HG02642 (cell line): ENCODE measurements at regions not wholly inside any gene's neighbourhood (a gene's known extent, or its start where the extent isn't known, plus 50 kb on each side); places are given as distances from the start of the nearest gene placed in this dataset.

Experiments
- ATAC-seq: cut with Tn5 transposase; IDR thresholded peaks from one replicate; pipeline ENCODE4 v1.9.1; 2021; ENCODE audit warnings: mild to moderate bottlenecking; ENCODE audit not compliant: unreplicated experiment, poor library complexity

- ATAC-seq: no peak
Observed at GRCh38 chr2:180413336-180413735, 406.2 kb upstream of the CWC22 start.

- ATAC-seq: no peak
Observed at GRCh38 chr2:180412219-180412618, 405.1 kb upstream of the CWC22 start.

- ATAC-seq: peak; percentile 52
Observed at GRCh38 chr2:180411661-180412060, 404.6 kb upstream of the CWC22 start.

- no peak for ATAC-seq
Observed at GRCh38 chr2:180406687-180407086, 399.6 kb upstream of the CWC22 start.

- no peak for ATAC-seq
Observed at GRCh38 chr2:180405520-180405919, 398.4 kb upstream of the CWC22 start.

GRCh38 chr2:180394305-180394704 lies 387.2 kb upstream of the CWC22 start:
- no peak for ATAC-seq

- no peak for ATAC-seq
Observed at GRCh38 chr2:180385601-180386201, 378.6 kb upstream of the CWC22 start.

GRCh38 chr2:180376066-180376465 lies 369.0 kb upstream of the CWC22 start:
- ATAC-seq: no peak

- ATAC-seq: no peak
Observed at GRCh38 chr2:180374502-180375281, 367.6 kb upstream of the CWC22 start.

GRCh38 chr2:180370511-180371205 lies 363.6 kb upstream of the CWC22 start:
- ATAC-seq: no peak

GRCh38 chr2:180368881-180369280 lies 361.8 kb upstream of the CWC22 start:
- ATAC-seq: no peak

GRCh38 chr2:180367815-180368214 lies 360.7 kb upstream of the CWC22 start:
- ATAC-seq: no peak

GRCh38 chr2:180366481-180366880 lies 359.4 kb upstream of the CWC22 start:
- ATAC-seq: no peak

- no peak for ATAC-seq
Observed at GRCh38 chr2:180364719-180365118, 357.6 kb upstream of the CWC22 start.

GRCh38 chr2:180360283-180360618 lies 353.2 kb upstream of the CWC22 start:
- ATAC-seq: peak; percentile 56

GRCh38 chr2:180359522-180360282 lies 352.6 kb upstream of the CWC22 start:
- peak; percentile 97 for ATAC-seq

- no peak for ATAC-seq
Observed at GRCh38 chr2:180358458-180358857, 351.4 kb upstream of the CWC22 start.

- no peak for ATAC-seq
Observed at GRCh38 chr2:180356676-180357075, 349.6 kb upstream of the CWC22 start.

- no peak for ATAC-seq
Observed at GRCh38 chr2:180352620-180353019, 345.5 kb upstream of the CWC22 start.

GRCh38 chr2:180349809-180350208 lies 342.7 kb upstream of the CWC22 start:
- no peak for ATAC-seq
